ENCODE measurements at regions not wholly inside any gene's neighbourhood (a gene's known extent, or its start where the extent isn't known, plus 50 kb on each side); places are given as distances from the start of the nearest gene placed in this dataset.

DNA sequence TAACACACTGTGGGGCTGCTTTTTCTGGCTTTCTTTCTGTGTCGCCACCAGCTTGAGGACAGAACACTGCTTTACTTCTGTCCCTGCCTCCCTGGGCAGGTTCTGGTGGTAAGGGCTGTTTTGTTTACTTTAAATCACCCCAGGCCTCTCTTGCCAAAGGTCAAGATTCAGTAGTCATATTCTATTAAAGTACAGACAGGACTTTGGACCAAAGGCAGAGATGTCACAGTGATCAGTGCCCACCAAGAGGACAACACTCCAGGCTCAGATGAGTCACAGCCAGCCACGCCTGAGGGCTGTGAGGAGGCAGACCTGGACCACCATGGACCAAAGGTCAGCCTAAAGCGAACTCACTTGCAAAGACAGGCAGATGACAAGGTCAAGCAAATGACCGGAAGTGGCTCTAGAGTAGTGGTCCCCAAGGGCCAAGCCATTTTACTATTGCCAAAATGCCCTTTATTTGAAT, 200.0 kb downstream of the RHOU start:
- Histone ChIP-seq H3K9me3 (no peaks in the 10 kb centered on the region), H3K4me1 (ENCODE audit: low read depth) (peaks cover 28% of the 10 kb centered on the region), H3K36me3 (ENCODE audit: low read depth) (no peaks in the 10 kb centered on the region), H3K4me3 (no peak overlapping the region)
- DNase-seq (peak in 1 of 3 donors; percentile 53), ATAC-seq (peak; percentile 67)
- intact Hi-C loops (cut with DNase I, micrococcal nuclease), result loop anchor here in 1 of 2 donors (10.0 kb wide), 1 partner anchor 80 kb away; no protein-coding TSS in a partner anchor
- TF ChIP-seq CTCF (IDR thresholded peaks at IDR 0.05), result no peak

- ATAC-seq, result peak; percentile 16
These were observed 200.8 kb downstream of the RHOU start for GRCh38 chr1:228935855-228936727.

GRCh38 chr1:228936881-228937280, 201.6 kb downstream of the RHOU start:
- H3K4me3 ChIP-seq, result no peak overlapping the region
- H3K9me3 ChIP-seq, result no peaks in the 10 kb centered on the region
- no peak for TF ChIP-seq CTCF (IDR thresholded peaks at IDR 0.05)
- ATAC-seq (no peak), DNase-seq (no peak)
- intact Hi-C loops (cut with DNase I, micrococcal nuclease), result loop anchor here in 1 of 2 donors (10.0 kb wide), 1 partner anchor 82 kb away; no protein-coding TSS in a partner anchor
- H3K4me1 ChIP-seq (ENCODE audit: low read depth), result peaks cover 28% of the 10 kb centered on the region
- no peaks in the 10 kb centered on the region for H3K36me3 ChIP-seq (ENCODE audit: low read depth)

More at GRCh38 chr1:228935855-228936727, 200.8 kb downstream of the RHOU start:
- H3K4me3 ChIP-seq, result no peak overlapping the region
- peaks cover 28% of the 10 kb centered on the region for H3K4me1 ChIP-seq (ENCODE audit: low read depth)
- no peak for TF ChIP-seq CTCF (IDR thresholded peaks at IDR 0.05)
- intact Hi-C loops (cut with DNase I, micrococcal nuclease), result loop anchor here in 1 of 2 donors (10.0 kb wide), 1 partner anchor 81 kb away; no protein-coding TSS in a partner anchor
- H3K36me3 ChIP-seq (ENCODE audit: low read depth), result no peaks in the 10 kb centered on the region
- DNase-seq, result peak in 2 of 3 donors; percentile 48 to 63
- no peaks in the 10 kb centered on the region for H3K9me3 ChIP-seq

DNA sequence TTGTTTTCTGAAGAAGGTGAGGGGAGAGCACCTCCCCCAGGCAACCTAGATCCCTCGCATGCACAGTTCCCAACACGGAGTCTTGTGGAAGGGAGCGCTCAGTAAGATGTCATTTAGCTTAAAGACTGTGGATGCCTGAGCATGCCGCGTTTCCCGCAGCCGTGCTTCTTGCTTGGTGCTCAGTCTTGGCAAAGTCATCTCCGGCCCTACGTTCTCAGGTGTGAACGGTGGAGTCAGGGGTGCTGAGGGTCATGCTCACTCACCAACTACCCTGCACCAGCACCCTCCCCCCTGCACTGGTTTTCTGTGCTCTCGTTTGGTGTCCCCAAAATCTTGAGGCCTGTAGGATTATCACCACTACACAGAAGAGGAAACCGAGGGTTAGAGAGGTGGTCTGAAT, 202.1 kb downstream of the RHOU start:
- Histone ChIP-seq H3K9me3 (no peaks in the 10 kb centered on the region), H3K36me3 (ENCODE audit: low read depth) (no peaks in the 10 kb centered on the region), H3K4me1 (ENCODE audit: low read depth) (peaks cover 28% of the 10 kb centered on the region), H3K4me3 (no peak overlapping the region)
- ATAC-seq, result no peak
- intact Hi-C loops (cut with DNase I, micrococcal nuclease), result loop anchor here in 1 of 2 donors (10.0 kb wide), 1 partner anchor 83 kb away; no protein-coding TSS in a partner anchor
- DNase-seq, result no peak
- no peak for TF ChIP-seq CTCF (IDR thresholded peaks at IDR 0.05)

DNA sequence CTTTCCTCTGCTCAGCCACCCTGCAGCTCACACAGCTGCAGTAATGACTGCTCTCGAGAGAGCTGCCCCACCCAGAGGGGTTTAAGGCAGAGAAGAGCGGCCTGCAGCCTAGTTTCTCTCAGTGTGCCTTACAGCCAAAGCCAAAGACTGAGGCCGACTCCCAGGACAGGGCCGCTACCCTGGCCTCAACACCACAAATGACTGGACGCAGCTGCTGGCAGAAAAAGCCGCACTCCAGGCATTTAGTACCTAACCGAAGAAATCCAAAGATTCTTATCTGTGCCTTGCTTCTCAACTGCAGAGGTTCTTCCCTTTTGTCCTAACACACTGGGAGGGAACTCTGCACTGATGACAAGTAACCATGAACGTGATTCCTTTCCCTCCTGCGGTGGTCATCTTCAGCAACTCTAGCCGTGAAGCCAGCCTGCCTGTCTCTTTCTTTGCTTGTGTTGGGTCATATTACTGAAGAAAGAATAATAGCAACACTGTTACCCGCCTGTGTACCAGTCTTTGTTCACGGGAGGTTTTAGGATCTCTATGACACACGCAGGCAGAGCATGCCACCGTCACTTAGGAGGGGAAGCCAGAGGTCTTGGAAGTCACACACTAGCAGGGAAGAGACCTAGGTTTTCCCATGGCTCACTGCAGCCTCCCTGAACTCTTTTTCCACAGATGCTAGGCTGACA, 202.7 kb downstream of the RHOU start:
- intact Hi-C loops (cut with DNase I, micrococcal nuclease), result loop anchor here in 1 of 2 donors (10.0 kb wide), 1 partner anchor 83 kb away; no protein-coding TSS in a partner anchor
- no peak for DNase-seq
- H3K9me3 ChIP-seq, result no peaks in the 10 kb centered on the region
- ATAC-seq, result no peak
- peaks cover 28% of the 10 kb centered on the region for H3K4me1 ChIP-seq (ENCODE audit: low read depth)
- no peak for TF ChIP-seq CTCF (IDR thresholded peaks at IDR 0.05)
- H3K4me3 ChIP-seq, result no peak overlapping the region
- H3K36me3 ChIP-seq (ENCODE audit: low read depth), result no peaks in the 10 kb centered on the region

Data from mucosa of descending colon (tissue), 3 donors.